H1 (cell line): ENCODE measurements at regions not wholly inside any gene's neighbourhood (a gene's known extent, or its start where the extent isn't known, plus 50 kb on each side); places are given as distances from the start of the nearest gene placed in this dataset.

Experiments used
- GABPA ChIP-seq: IDR thresholded peaks from 2 replicates; pipeline ENCODE4 v1.6.1; 2011; ENCODE audit warnings: mild to moderate bottlenecking, low read length, moderate library complexity, borderline replicate concordance; ENCODE audit not compliant: insufficient read depth
- TF ChIP-seq, protein P1 (sequence below): fragments of 300-600 bp; sonication (generic); IDR thresholded peaks from 2 replicates; pipeline ENCODE4 v1.7.1; 2012; ENCODE audit warnings: low read length, moderate library complexity, mild to moderate bottlenecking, inconsistent platforms; ENCODE audit not compliant: insufficient replicate concordance

DNA sequence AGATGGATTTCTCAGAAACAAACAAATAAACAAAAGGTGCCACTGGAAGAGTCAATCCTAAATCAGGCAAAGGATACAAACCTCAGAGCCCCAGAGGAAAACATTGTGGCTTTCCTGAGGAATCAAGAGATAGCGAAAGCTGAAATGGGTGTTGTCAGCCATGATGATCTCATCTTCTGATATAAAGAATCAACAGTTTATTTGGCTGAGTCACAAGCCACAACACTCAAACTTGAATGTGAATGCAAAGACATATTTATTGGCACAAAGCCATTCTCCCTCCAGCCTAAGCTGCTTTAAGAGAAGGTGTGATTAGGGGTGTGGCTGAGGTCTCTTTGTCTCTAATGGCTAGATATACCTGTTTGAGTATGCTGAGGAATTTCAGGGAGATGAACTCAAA lies 73.3 kb upstream of the NREP start (continued):
- TF ChIP-seq, protein P1, sequence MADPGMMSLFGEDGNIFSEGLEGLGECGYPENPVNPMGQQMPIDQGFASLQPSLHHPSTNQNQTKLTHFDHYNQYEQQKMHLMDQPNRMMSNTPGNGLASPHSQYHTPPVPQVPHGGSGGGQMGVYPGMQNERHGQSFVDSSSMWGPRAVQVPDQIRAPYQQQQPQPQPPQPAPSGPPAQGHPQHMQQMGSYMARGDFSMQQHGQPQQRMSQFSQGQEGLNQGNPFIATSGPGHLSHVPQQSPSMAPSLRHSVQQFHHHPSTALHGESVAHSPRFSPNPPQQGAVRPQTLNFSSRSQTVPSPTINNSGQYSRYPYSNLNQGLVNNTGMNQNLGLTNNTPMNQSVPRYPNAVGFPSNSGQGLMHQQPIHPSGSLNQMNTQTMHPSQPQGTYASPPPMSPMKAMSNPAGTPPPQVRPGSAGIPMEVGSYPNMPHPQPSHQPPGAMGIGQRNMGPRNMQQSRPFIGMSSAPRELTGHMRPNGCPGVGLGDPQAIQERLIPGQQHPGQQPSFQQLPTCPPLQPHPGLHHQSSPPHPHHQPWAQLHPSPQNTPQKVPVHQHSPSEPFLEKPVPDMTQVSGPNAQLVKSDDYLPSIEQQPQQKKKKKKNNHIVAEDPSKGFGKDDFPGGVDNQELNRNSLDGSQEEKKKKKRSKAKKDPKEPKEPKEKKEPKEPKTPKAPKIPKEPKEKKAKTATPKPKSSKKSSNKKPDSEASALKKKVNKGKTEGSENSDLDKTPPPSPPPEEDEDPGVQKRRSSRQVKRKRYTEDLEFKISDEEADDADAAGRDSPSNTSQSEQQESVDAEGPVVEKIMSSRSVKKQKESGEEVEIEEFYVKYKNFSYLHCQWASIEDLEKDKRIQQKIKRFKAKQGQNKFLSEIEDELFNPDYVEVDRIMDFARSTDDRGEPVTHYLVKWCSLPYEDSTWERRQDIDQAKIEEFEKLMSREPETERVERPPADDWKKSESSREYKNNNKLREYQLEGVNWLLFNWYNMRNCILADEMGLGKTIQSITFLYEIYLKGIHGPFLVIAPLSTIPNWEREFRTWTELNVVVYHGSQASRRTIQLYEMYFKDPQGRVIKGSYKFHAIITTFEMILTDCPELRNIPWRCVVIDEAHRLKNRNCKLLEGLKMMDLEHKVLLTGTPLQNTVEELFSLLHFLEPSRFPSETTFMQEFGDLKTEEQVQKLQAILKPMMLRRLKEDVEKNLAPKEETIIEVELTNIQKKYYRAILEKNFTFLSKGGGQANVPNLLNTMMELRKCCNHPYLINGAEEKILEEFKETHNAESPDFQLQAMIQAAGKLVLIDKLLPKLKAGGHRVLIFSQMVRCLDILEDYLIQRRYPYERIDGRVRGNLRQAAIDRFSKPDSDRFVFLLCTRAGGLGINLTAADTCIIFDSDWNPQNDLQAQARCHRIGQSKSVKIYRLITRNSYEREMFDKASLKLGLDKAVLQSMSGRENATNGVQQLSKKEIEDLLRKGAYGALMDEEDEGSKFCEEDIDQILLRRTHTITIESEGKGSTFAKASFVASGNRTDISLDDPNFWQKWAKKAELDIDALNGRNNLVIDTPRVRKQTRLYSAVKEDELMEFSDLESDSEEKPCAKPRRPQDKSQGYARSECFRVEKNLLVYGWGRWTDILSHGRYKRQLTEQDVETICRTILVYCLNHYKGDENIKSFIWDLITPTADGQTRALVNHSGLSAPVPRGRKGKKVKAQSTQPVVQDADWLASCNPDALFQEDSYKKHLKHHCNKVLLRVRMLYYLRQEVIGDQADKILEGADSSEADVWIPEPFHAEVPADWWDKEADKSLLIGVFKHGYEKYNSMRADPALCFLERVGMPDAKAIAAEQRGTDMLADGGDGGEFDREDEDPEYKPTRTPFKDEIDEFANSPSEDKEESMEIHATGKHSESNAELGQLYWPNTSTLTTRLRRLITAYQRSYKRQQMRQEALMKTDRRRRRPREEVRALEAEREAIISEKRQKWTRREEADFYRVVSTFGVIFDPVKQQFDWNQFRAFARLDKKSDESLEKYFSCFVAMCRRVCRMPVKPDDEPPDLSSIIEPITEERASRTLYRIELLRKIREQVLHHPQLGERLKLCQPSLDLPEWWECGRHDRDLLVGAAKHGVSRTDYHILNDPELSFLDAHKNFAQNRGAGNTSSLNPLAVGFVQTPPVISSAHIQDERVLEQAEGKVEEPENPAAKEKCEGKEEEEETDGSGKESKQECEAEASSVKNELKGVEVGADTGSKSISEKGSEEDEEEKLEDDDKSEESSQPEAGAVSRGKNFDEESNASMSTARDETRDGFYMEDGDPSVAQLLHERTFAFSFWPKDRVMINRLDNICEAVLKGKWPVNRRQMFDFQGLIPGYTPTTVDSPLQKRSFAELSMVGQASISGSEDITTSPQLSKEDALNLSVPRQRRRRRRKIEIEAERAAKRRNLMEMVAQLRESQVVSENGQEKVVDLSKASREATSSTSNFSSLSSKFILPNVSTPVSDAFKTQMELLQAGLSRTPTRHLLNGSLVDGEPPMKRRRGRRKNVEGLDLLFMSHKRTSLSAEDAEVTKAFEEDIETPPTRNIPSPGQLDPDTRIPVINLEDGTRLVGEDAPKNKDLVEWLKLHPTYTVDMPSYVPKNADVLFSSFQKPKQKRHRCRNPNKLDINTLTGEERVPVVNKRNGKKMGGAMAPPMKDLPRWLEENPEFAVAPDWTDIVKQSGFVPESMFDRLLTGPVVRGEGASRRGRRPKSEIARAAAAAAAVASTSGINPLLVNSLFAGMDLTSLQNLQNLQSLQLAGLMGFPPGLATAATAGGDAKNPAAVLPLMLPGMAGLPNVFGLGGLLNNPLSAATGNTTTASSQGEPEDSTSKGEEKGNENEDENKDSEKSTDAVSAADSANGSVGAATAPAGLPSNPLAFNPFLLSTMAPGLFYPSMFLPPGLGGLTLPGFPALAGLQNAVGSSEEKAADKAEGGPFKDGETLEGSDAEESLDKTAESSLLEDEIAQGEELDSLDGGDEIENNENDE, result no peak
- no peak for TF ChIP-seq GABPA
